HG03175 (cell line): ENCODE measurements at regions not wholly inside any gene's neighbourhood (a gene's known extent, or its start where the extent isn't known, plus 50 kb on each side); places are given as distances from the start of the nearest gene placed in this dataset.

Source experiments
- ATAC-seq: cut with Tn5 transposase; IDR thresholded peaks from one replicate; pipeline ENCODE4 v1.9.1; 2021; ENCODE audit warnings: mild to moderate bottlenecking, moderate library complexity; ENCODE audit not compliant: unreplicated experiment

- ATAC-seq = no peak
Measured at GRCh38 chr17:77590951-77591735, 367.4 kb upstream of the TNRC6C start.

DNA sequence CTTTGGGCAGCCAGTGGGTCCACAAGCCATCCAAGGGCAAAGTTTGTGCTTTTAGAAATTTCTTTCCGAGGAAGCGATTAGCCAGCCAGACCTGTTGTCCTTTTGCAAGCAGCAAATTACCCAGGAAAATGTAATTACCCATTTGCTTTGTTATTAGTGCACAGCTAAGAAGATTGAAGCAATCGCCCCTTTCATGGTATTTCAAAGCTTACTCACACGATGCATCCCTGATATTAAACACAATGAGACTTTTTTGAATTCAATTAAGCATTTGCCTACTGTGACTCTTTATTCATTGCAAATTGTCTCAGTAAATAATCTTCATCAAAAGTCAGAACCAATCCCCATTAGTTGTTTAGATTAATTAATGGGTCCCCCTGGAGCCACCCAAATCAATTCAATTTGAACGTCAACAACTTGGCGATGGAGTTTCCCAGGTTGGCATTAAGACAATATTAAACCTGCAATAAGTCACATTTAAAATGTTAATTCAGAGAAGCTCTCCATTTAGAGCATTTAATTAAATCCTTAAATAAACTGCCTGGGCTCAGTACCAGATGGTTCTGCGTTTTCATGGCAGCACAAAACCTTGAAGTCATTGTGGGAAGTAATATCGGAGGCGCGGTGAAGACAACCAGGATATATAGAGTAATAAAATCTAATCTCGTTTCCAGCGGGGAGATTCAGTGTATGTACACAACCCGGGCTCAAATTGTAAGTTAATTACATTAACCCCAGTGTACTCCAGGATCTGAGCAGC is 366.2 kb upstream of the TNRC6C start:
- no peak for ATAC-seq

GRCh38 chr17:77593081-77593480 is 365.4 kb upstream of the TNRC6C start:
- ATAC-seq = no peak

DNA sequence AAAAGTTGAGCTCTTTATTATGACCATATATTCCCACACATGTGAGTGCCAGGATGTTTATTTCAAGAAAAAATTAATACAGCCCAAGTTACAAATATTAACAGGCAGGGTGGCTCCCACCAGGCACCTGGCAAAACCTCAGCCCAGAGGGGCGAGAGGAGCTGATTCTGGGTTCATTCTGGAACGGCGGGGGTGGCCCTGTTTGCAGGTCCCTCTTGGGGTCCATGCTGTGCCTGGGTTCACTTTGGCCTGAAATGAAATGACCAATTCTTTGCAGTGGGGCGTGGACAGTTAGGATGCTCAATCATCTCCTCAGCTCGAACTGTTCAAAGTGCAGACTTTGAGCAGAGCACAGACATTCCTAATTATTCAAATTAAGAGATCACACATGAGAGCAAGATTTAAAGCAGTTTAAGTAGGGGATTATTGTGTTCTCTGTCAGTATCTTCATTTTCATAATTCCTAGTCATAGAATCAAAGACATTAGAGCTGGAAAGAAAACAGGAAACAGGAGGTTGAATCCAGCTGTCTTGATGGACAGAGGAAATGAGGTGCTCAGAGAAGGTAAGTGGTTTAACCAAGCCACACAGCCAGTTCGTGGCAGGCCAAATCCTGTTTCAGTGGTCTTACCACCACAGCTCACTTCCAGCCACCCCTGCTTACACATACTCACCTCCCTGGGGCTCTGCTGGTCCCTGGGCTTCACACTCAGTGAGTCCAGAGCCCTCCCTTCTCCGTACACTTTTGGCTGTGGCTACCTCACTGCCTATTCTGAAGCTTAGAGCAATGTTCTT is 363.9 kb upstream of the TNRC6C start:
- no peak for ATAC-seq

- ATAC-seq = no peak
Measured at GRCh38 chr17:77596491-77597417, 361.7 kb upstream of the TNRC6C start.

- no peak for ATAC-seq
Measured at GRCh38 chr17:77597418-77598240, 360.9 kb upstream of the TNRC6C start.

DNA sequence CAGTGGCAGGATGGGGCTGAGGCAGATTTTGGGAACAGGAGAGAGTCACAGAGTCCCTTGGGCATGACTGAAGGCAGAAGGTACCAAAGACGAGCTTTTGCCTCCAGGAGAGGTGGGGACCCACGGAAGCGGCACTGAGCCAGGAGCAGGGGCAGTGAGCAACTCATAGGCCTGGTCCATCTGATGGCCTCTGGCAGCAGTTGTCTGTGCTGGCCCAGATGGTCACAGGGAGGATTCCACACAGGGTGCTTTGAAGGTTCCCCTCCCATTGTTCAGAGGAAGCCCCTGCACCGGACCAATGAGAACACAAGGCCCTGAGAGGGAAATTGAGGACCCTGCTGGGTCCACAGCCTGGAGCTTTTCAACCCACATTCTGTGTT is 360.3 kb upstream of the TNRC6C start:
- no peak for ATAC-seq

DNA sequence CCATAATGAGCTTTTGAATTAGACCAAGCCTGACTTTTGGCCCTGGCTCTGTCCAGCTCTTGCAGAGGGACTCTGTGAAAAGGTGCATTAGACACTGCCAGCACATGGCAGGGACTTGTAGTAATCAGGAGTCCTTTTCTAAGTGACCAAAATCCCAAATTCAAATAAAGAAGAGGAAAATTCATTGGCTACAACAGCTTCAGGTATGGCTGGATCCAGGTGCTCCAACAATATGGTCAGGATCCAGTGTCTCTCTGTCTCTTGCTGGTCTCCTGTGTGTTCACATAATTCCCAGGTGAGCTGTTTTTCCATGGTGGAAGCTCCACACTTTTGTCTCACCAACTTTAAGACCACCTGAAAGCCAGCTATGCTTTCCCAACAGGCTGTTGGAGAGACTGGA is 358.8 kb upstream of the TNRC6C start:
- ATAC-seq = no peak

- no peak for ATAC-seq
Measured at GRCh38 chr17:77600346-77600745, 358.2 kb upstream of the TNRC6C start.

GRCh38 chr17:77601054-77601979 is 357.2 kb upstream of the TNRC6C start:
- ATAC-seq = no peak

DNA sequence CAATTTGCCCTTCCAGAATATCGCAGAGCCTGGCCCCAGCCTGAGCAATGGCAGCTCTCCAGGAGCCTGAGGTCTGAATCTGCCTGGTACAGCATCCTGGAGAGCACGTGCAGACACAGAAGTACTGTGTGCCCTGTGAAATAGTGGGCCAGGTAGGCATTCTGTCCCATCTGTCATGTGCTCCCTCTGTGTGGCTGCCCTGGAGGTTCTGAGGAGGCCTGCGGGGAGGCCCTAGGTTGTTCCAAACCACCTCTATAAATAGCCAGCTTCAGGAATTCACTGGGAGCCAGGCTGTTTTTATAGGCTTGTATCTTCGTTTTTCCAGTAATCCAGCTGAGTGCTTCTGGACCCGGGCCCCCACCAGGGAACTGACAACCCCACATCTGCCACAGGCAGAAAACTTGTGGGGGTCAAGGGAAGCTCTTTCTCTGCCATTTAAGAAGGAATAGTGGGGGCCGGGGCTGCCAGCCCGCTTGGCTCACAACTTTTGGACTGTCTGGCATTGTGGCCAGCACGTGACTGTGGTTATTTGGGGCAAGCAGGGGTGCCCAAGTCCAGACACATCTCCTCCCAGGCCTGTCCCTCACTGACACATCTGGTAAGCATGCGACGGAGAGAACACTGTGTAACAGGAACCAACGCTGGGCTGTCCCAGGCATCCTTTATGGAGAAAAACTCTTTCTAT is 356.3 kb upstream of the TNRC6C start:
- ATAC-seq = no peak

GRCh38 chr17:77602883-77603640 is 355.4 kb upstream of the TNRC6C start:
- no peak for ATAC-seq

- ATAC-seq = no peak
Measured at GRCh38 chr17:77604301-77604972, 354.1 kb upstream of the TNRC6C start.

DNA sequence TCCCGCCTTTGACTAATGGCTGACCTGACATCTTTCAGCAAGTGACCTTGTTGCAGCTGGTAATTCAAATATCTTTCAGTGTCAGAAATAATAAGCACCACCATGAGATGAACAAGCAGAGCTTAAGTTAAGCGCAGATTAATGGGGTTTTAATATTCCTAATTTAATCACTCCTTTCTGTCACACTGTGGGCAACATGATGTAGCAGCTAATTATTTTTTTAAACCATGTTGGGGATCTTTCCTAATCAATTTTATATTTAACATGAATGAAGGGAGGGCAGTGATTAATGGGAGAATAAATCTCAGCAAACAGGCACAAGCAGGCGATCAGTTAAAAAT is 353.6 kb upstream of the TNRC6C start:
- ATAC-seq = no peak

GRCh38 chr17:77606146-77606864 is 352.2 kb upstream of the TNRC6C start:
- no peak for ATAC-seq

DNA sequence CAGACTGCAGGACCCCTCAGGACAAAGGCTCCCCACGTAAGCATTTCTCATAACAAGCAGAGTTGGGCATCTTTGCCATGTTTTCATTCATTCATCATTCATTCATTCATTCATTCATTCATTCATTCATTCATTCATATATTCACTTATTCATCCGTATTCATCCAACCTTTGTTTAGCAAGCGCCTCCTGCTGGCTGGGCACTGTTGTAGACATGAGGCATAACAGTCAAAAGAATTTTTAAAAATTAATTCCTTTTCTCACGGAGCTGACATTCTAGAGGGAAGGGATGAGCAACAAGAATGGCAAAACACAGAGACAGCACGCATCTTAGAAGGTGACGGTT is 351.7 kb upstream of the TNRC6C start:
- no peak for ATAC-seq
